Skeletal muscle satellite cell (primary cell): ENCODE measurements at regions not wholly inside any gene's neighbourhood (a gene's known extent, or its start where the extent isn't known, plus 50 kb on each side); places are given as distances from the start of the nearest gene placed in this dataset. TPM values are rescaled to one million over a fixed set of nuclear protein-coding genes. Genes with fewer than 3 reads are reported as not detected.
"Not testable (repeated sequence)": the region's sequence is repeated elsewhere in the genome, so short reads cannot be mapped to it uniquely, and the experiment has no call there.

Source experiments
- H3K27me3 ChIP-seq: 2 replicates; pipeline ENCODE4 v1.7.0; 2013; ENCODE audit warnings: low read length; ENCODE audit not compliant: control insufficient read depth, insufficient read depth
- H3K36me3 ChIP-seq: 2 replicates; pipeline ENCODE4 v1.7.0; 2013; ENCODE audit warnings: mild to moderate bottlenecking, control low read depth, low read length; ENCODE audit not compliant: insufficient read depth
- H3K4me1 ChIP-seq: 2 replicates; pipeline ENCODE4 v1.7.0; 2013; ENCODE audit warnings: low read length; ENCODE audit not compliant: control insufficient read depth, insufficient read depth
- H3K4me2 ChIP-seq: 2 replicates; pipeline ENCODE4 v1.7.0; 2013; ENCODE audit warnings: mild to moderate bottlenecking, low read length
- H3K4me3 ChIP-seq: 2 replicates; pipeline ENCODE4 v1.7.0; 2013; ENCODE audit warnings: low read length
- H3K9ac ChIP-seq: 2 replicates; pipeline ENCODE4 v1.7.0; 2013; ENCODE audit warnings: mild to moderate bottlenecking, low read depth, low read length, moderate library complexity
- H3K9me3 ChIP-seq: replicated peaks from 2 replicates; pipeline ENCODE4 v1.7.0; 2013; ENCODE audit warnings: mild to moderate bottlenecking, control low read depth, low read length
- small RNA-seq: library from RNA; depleted of rRNA; stranded (forward); fragments of <200 nt; gene quantifications from one replicate; pipeline ENCODE3, GENCODE V24; 2012

GRCh38 chr5:174794931-174795672, 70.7 kb downstream of the MSX2 start:
- Histone ChIP-seq H3K36me3 (no peaks in the 10 kb centered on the region), H3K4me2 (no peak overlapping the region), H3K4me3 (no peak overlapping the region), H3K9ac (no peak overlapping the region), H3K27me3 (no peaks in the 10 kb centered on the region), H3K4me1 (peaks cover 17% of the 10 kb centered on the region), H3K9me3 (peaks cover under 1% of the 10 kb centered on the region)

- peaks cover 9% of the 10 kb centered on the region for H3K4me1 ChIP-seq
- H3K4me3 ChIP-seq, result no peak overlapping the region
- no peak overlapping the region for H3K9ac ChIP-seq
- H3K36me3 ChIP-seq, result no peaks in the 10 kb centered on the region
- H3K27me3 ChIP-seq, result no peaks in the 10 kb centered on the region
- H3K4me2 ChIP-seq, result peak overlapping the region; percentile 62
- no peaks in the 10 kb centered on the region for H3K9me3 ChIP-seq
These were observed 69.4 kb downstream of the MSX2 start for GRCh38 chr5:174793684-174794328.

- H3K27me3 ChIP-seq, result no peaks in the 10 kb centered on the region
- H3K4me1 ChIP-seq, result peaks cover 4% of the 10 kb centered on the region
- H3K4me3 ChIP-seq, result no peak overlapping the region
- H3K4me2 ChIP-seq, result no peak overlapping the region
- no peaks in the 10 kb centered on the region for H3K36me3 ChIP-seq
- no peaks in the 10 kb centered on the region for H3K9me3 ChIP-seq
- no peak overlapping the region for H3K9ac ChIP-seq
These were observed 68.7 kb downstream of the MSX2 start for GRCh38 chr5:174793076-174793475.

GRCh38 chr5:174792265-174792664, 67.9 kb downstream of the MSX2 start:
- H3K4me1 ChIP-seq, H3K4me2 ChIP-seq, H3K9me3 ChIP-seq, H3K9ac ChIP-seq, H3K36me3 ChIP-seq, H3K4me3 ChIP-seq, H3K27me3 ChIP-seq: not testable (repeated sequence)

GRCh38 chr5:174790906-174791305, 66.5 kb downstream of the MSX2 start:
- no peak overlapping the region for H3K4me2 ChIP-seq
- H3K4me3 ChIP-seq, result no peak overlapping the region
- no peaks in the 10 kb centered on the region for H3K27me3 ChIP-seq
- H3K9ac ChIP-seq, result no peak overlapping the region
- no peaks in the 10 kb centered on the region for H3K9me3 ChIP-seq
- H3K36me3 ChIP-seq, result no peaks in the 10 kb centered on the region
- peaks cover 4% of the 10 kb centered on the region for H3K4me1 ChIP-seq

GRCh38 chr5:174789596-174789995, 65.2 kb downstream of the MSX2 start:
- Histone ChIP-seq H3K36me3 (no peaks in the 10 kb centered on the region), H3K9ac (no peak overlapping the region), H3K4me3 (no peak overlapping the region)

GRCh38 chr5:174785120-174785680, 60.8 kb downstream of the MSX2 start:
- Histone ChIP-seq H3K4me1 (no peaks in the 10 kb centered on the region), H3K27me3 (no peaks in the 10 kb centered on the region), H3K4me3 (no peak overlapping the region), H3K9ac (no peak overlapping the region), H3K9me3 (no peaks in the 10 kb centered on the region), H3K36me3 (no peaks in the 10 kb centered on the region), H3K4me2 (no peak overlapping the region)

More at GRCh38 chr5:174789596-174789995, 65.2 kb downstream of the MSX2 start:
- no peak overlapping the region for H3K4me2 ChIP-seq
- H3K4me1 ChIP-seq, result peaks cover 4% of the 10 kb centered on the region
- H3K9me3 ChIP-seq, result no peaks in the 10 kb centered on the region
- no peaks in the 10 kb centered on the region for H3K27me3 ChIP-seq

Small RNA genes in the stretch of these regions (small RNA-seq; reads per million reads assigned to genes)
- not detected for gene AC008413.1
